ENCODE measurements at regions not wholly inside any gene's neighbourhood (a gene's known extent, or its start where the extent isn't known, plus 50 kb on each side); places are given as distances from the start of the nearest gene placed in this dataset.
"Not testable (repeated sequence)": the region's sequence is repeated elsewhere in the genome, so short reads cannot be mapped to it uniquely, and the experiment has no call there.

- no peak for DNase-seq (ENCODE audit: low read depth, low spot score)
Observed at GRCh38 chr17:33941744-33942143, 313.3 kb upstream of the CCL2 start.

- DNase-seq (ENCODE audit: low read depth, low spot score), result no peak
Observed at GRCh38 chr17:33942414-33942813, 312.7 kb upstream of the CCL2 start.

GRCh38 chr17:33944412-33944811 lies 310.7 kb upstream of the CCL2 start:
- DNase-seq (ENCODE audit: low read depth, low spot score), result no peak

- DNase-seq (ENCODE audit: low read depth, low spot score), result no peak
Observed at GRCh38 chr17:33944826-33945225, 310.3 kb upstream of the CCL2 start.

GRCh38 chr17:33945646-33946546 lies 309.2 kb upstream of the CCL2 start:
- no peak for DNase-seq (ENCODE audit: low read depth, low spot score)

GRCh38 chr17:33947762-33948161 lies 307.3 kb upstream of the CCL2 start:
- DNase-seq (ENCODE audit: low read depth, low spot score), result no peak

- no peak for DNase-seq (ENCODE audit: low read depth, low spot score)
Observed at GRCh38 chr17:33948309-33948708, 306.8 kb upstream of the CCL2 start.

- DNase-seq (ENCODE audit: low read depth, low spot score), result no peak
Observed at GRCh38 chr17:33949100-33949499, 306.0 kb upstream of the CCL2 start.

GRCh38 chr17:33950061-33950460 lies 305.0 kb upstream of the CCL2 start:
- no peak for DNase-seq (ENCODE audit: low read depth, low spot score)

- DNase-seq (ENCODE audit: low read depth, low spot score), result no peak
Observed at GRCh38 chr17:33952425-33952824, 302.7 kb upstream of the CCL2 start.

GRCh38 chr17:33954597-33954996 lies 300.5 kb upstream of the CCL2 start:
- no peak for DNase-seq (ENCODE audit: low read depth, low spot score)

GRCh38 chr17:33955461-33955860 lies 299.6 kb upstream of the CCL2 start:
- DNase-seq (ENCODE audit: low read depth, low spot score), result no peak

GRCh38 chr17:33959098-33959497 lies 296.0 kb upstream of the CCL2 start:
- DNase-seq (ENCODE audit: low read depth, low spot score), result not testable (repeated sequence)

GRCh38 chr17:33962857-33963655 lies 292.0 kb upstream of the CCL2 start:
- no peak for DNase-seq (ENCODE audit: low read depth, low spot score)

GRCh38 chr17:33964344-33964979 lies 290.6 kb upstream of the CCL2 start:
- DNase-seq (ENCODE audit: low read depth, low spot score), result no peak

GRCh38 chr17:33966410-33967059 lies 288.6 kb upstream of the CCL2 start:
- DNase-seq (ENCODE audit: low read depth, low spot score), result no peak

GRCh38 chr17:33967608-33968349 lies 287.3 kb upstream of the CCL2 start:
- DNase-seq (ENCODE audit: low read depth, low spot score), result no peak

- DNase-seq (ENCODE audit: low read depth, low spot score), result no peak
Observed at GRCh38 chr17:33968350-33969044, 286.6 kb upstream of the CCL2 start.

- DNase-seq (ENCODE audit: low read depth, low spot score), result no peak
Observed at GRCh38 chr17:33970279-33970678, 284.8 kb upstream of the CCL2 start.

- DNase-seq (ENCODE audit: low read depth, low spot score), result no peak
Observed at GRCh38 chr17:33972763-33973162, 282.3 kb upstream of the CCL2 start.
